ENCODE measurements at regions not wholly inside any gene's neighbourhood (a gene's known extent, or its start where the extent isn't known, plus 50 kb on each side); places are given as distances from the start of the nearest gene placed in this dataset.

DNA sequence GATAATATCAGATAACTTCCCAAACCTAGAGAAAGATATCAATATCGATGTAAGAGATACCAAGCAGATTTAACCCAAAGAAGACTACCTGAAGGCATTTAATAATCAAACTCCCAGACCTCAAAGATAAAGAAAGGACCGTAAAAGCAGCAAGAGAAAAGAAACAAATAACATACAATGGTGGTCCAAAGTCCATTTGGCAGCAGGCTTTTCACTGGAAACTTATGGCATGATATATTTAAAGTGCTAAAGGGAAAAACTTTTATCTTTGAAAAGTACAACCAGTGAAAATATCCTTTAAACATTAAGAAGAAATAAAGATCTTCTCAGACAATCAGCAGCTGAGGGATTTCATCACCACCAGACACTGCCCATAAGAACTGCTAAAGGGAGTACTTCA, 812.7 kb upstream of the ADAMTS5 start:
- in situ Hi-C loops (cut with MboI) = no loop called here
- TF ChIP-seq ELF1 (tag; IDR thresholded peaks at IDR 0.05) (no peak), PHB (CRISPR knock-in tag; IDR thresholded peaks at IDR 0.05) (no peak), EWSR1 (IDR thresholded peaks at IDR 0.05; ENCODE audit: borderline replicate concordance, low read depth, partially characterized antibody) (no peak), ETV5 (CRISPR knock-in tag; IDR thresholded peaks at IDR 0.05; ENCODE audit: low read depth) (no peak), NBN (IDR thresholded peaks at IDR 0.05; ENCODE audit: low read depth) (no peak), HMGN3 (IDR thresholded peaks at IDR 0.05; ENCODE audit: borderline replicate concordance, extremely low read depth, insufficient read length, low read depth, low read length) (no peak), KDM1A (IDR thresholded peaks at IDR 0.05) (no peak), PREB (CRISPR knock-in tag; IDR thresholded peaks at IDR 0.05) (no peak), ZC3H8 (IDR thresholded peaks at IDR 0.05) (no peak), ZKSCAN8 (CRISPR knock-in tag; IDR thresholded peaks at IDR 0.05) (no peak), RBM17 (IDR thresholded peaks at IDR 0.05; ENCODE audit: borderline replicate concordance, low read depth, low read length) (no peak), CHAMP1 (IDR thresholded peaks at IDR 0.05) (no peak)
- Histone ChIP-seq H3K9me1 (ENCODE audit: control insufficient read depth, insufficient read depth, low read length) (no peaks in the 10 kb centered on the region), H3K27me3 (ENCODE audit: control insufficient read depth in 2 of 2, insufficient read depth in 2 of 2, low read length in 2 of 2) (no peaks in the 10 kb centered on the region), H3K79me2 (ENCODE audit: control insufficient read depth, insufficient read depth, low read length) (no peaks in the 10 kb centered on the region), H3K4me3 (no peak overlapping the region), H3K27ac (ENCODE audit: extremely low read depth, low read depth, low read length) (no peak overlapping the region), H3K4me1 (replicated peaks in 1 of 2; ENCODE audit: control insufficient read depth in 2 of 2, insufficient read depth in 2 of 2, low read length in 2 of 2) (no peaks in the 10 kb centered on the region), H3K9ac (ENCODE audit: insufficient read depth in 1 of 2, low read depth in 2 of 2, low read length in 2 of 2) (no peak overlapping the region), H3K36me3 (ENCODE audit: control insufficient read depth, insufficient read depth, low read length) (no peaks in the 10 kb centered on the region), H3K9me3 (replicated peaks; ENCODE audit: control insufficient read depth, insufficient read depth, low read depth, low read length) (no peaks in the 10 kb centered on the region; the same call in 1 of the 2 replicates), H2AFZ (ENCODE audit: low read depth, low read length) (no peak overlapping the region), H4K20me1 (replicated peaks; ENCODE audit: control insufficient read depth, insufficient read depth, low read length) (no peaks in the 10 kb centered on the region), H3K4me2 (ENCODE audit: insufficient read depth, low read length) (no peak overlapping the region)
- no TSS peak for BruUV-seq (replicated peaks)
- no peak for ATAC-seq
- ChIA-PET CTCF (ENCODE audit: low intra/inter-chr PET ratio) (no interaction called here), POLR2A (no interaction called here)
- intact Hi-C loops (cut with micrococcal nuclease) = no loop called here
- 0% methylated on average over 2 of the region's 2 CpGs for WGBS (ENCODE audit: insufficient coverage, low coverage, missing lambda C conversion rate)
- DNase-seq (ENCODE audit: extremely low read depth in 1 of 4, low spot score in 3 of 4) = no peak
- FAIRE-seq = no peak
